Urinary bladder (tissue), 3 donors: ENCODE measurements at regions not wholly inside any gene's neighbourhood (a gene's known extent, or its start where the extent isn't known, plus 50 kb on each side); places are given as distances from the start of the nearest gene placed in this dataset.

Experiments used
- DNase-seq: peaks from one replicate; pipeline ENCODE4 v3.0.0-alpha.2; 2015; ENCODE audit errors: extremely low spot score
- H3K27ac ChIP-seq: one replicate; pipeline ENCODE4 v1.5.1; 2013; ENCODE audit warnings: low read depth, mild to moderate bottlenecking, moderate library complexity
- H3K36me3 ChIP-seq: one replicate; pipeline ENCODE4 v1.6.1; 2013; ENCODE audit warnings: mild to moderate bottlenecking, moderate library complexity; ENCODE audit not compliant: insufficient read depth
- H3K4me1 ChIP-seq: one replicate; pipeline ENCODE4 v1.6.1; 2013; ENCODE audit warnings: mild to moderate bottlenecking, moderate library complexity; ENCODE audit not compliant: insufficient read depth
- H3K4me3 ChIP-seq: one replicate; pipeline ENCODE4 v1.5.1; 2013; ENCODE audit warnings: low read depth, low read length
- WGBS: extraction: QIAGEN DNeasy Blood & Tissue Kit; methylation state at CpG from one replicate; pipeline ENCODE4 v1.1.7; 2013; 5-methylcytosine and 5-hydroxymethylcytosine counted together
- donor health status: healthy with polysubstance abuse.
- donor health status: healthy.

- Histone ChIP-seq H3K4me3 (no peak overlapping the region), H3K36me3 (no peaks in the 10 kb centered on the region), H3K4me1 (no peaks in the 10 kb centered on the region), H3K27ac (no peak overlapping the region)
- DNase-seq: no peak
- WGBS: 86% methylated on average over 16 of the region's 16 CpGs
Measured at GRCh38 chr2:235146871-235147565, 195.2 kb downstream of the SH3BP4 start.

GRCh38 chr2:235148201-235149170 is 196.7 kb downstream of the SH3BP4 start:
- WGBS: 65% methylated on average over 7 of the region's 7 CpGs
- no peaks in the 10 kb centered on the region for H3K4me1 ChIP-seq
- DNase-seq: no peak
- H3K4me3 ChIP-seq: no peak overlapping the region
- H3K36me3 ChIP-seq: no peaks in the 10 kb centered on the region
- no peak overlapping the region for H3K27ac ChIP-seq

GRCh38 chr2:235149240-235149659 is 197.4 kb downstream of the SH3BP4 start:
- Histone ChIP-seq H3K4me3 (no peak overlapping the region), H3K36me3 (no peaks in the 10 kb centered on the region), H3K4me1 (no peaks in the 10 kb centered on the region), H3K27ac (no peak overlapping the region)
- 50% methylated on average over 4 of the region's 4 CpGs for WGBS
- no peak for DNase-seq

- WGBS: 50% methylated on average over 1 of the region's 1 CpG
- Histone ChIP-seq H3K27ac (no peak overlapping the region), H3K36me3 (no peaks in the 10 kb centered on the region), H3K4me3 (no peak overlapping the region), H3K4me1 (no peaks in the 10 kb centered on the region)
- DNase-seq: no peak
Measured at GRCh38 chr2:235149736-235150135, 197.9 kb downstream of the SH3BP4 start.

GRCh38 chr2:235151152-235151551 is 199.3 kb downstream of the SH3BP4 start:
- 82% methylated on average over 2 of the region's 2 CpGs for WGBS
- Histone ChIP-seq H3K4me3 (no peak overlapping the region), H3K27ac (no peak overlapping the region), H3K4me1 (no peaks in the 10 kb centered on the region), H3K36me3 (no peaks in the 10 kb centered on the region)
- DNase-seq: no peak

- Histone ChIP-seq H3K4me1 (no peaks in the 10 kb centered on the region), H3K4me3 (no peak overlapping the region), H3K27ac (no peak overlapping the region), H3K36me3 (no peaks in the 10 kb centered on the region)
- WGBS: 92% methylated on average over 5 of the region's 5 CpGs
- DNase-seq: no peak
Measured at GRCh38 chr2:235155163-235155562, 203.3 kb downstream of the SH3BP4 start.

GRCh38 chr2:235156055-235156454 is 204.2 kb downstream of the SH3BP4 start:
- no peak overlapping the region for H3K4me3 ChIP-seq
- WGBS: 94% methylated on average over 5 of the region's 5 CpGs
- H3K36me3 ChIP-seq: no peaks in the 10 kb centered on the region
- no peak overlapping the region for H3K27ac ChIP-seq
- no peaks in the 10 kb centered on the region for H3K4me1 ChIP-seq
- no peak for DNase-seq

- DNase-seq: no peak
- no peaks in the 10 kb centered on the region for H3K4me1 ChIP-seq
- WGBS: 86% methylated on average over 9 of the region's 9 CpGs
Measured at GRCh38 chr2:235157746-235158482, 206.1 kb downstream of the SH3BP4 start.

GRCh38 chr2:235160281-235160810 is 208.5 kb downstream of the SH3BP4 start:
- DNase-seq: no peak
- Histone ChIP-seq H3K36me3 (no peaks in the 10 kb centered on the region), H3K4me1 (no peaks in the 10 kb centered on the region), H3K4me3 (no peak overlapping the region), H3K27ac (no peak overlapping the region)
- WGBS: 61% methylated on average over 7 of the region's 7 CpGs

More at GRCh38 chr2:235157746-235158482, 206.1 kb downstream of the SH3BP4 start:
- Histone ChIP-seq H3K4me3 (no peak overlapping the region), H3K27ac (no peak overlapping the region), H3K36me3 (no peaks in the 10 kb centered on the region)

GRCh38 chr2:235161565-235161964 is 209.7 kb downstream of the SH3BP4 start:
- Histone ChIP-seq H3K36me3 (no peaks in the 10 kb centered on the region), H3K4me3 (no peak overlapping the region), H3K27ac (no peak overlapping the region), H3K4me1 (no peaks in the 10 kb centered on the region)
- WGBS: 89% methylated on average over 8 of the region's 8 CpGs
- no peak for DNase-seq

- Histone ChIP-seq H3K4me3 (no peak overlapping the region), H3K4me1 (no peaks in the 10 kb centered on the region), H3K36me3 (no peaks in the 10 kb centered on the region), H3K27ac (no peak overlapping the region)
- WGBS: 81% methylated on average over 9 of the region's 9 CpGs
- no peak for DNase-seq
Measured at GRCh38 chr2:235162082-235162836, 210.4 kb downstream of the SH3BP4 start.

GRCh38 chr2:235162837-235163197 is 211.0 kb downstream of the SH3BP4 start:
- H3K27ac ChIP-seq: no peak overlapping the region
- no peak for DNase-seq
- H3K4me3 ChIP-seq: no peak overlapping the region
- H3K36me3 ChIP-seq: no peaks in the 10 kb centered on the region
- H3K4me1 ChIP-seq: no peaks in the 10 kb centered on the region
- 66% methylated on average over 5 of the region's 5 CpGs for WGBS

GRCh38 chr2:235165136-235165535 is 213.3 kb downstream of the SH3BP4 start:
- H3K4me3 ChIP-seq: no peak overlapping the region
- no peak for DNase-seq
- no peaks in the 10 kb centered on the region for H3K4me1 ChIP-seq
- 81% methylated on average over 9 of the region's 9 CpGs for whole genome bisulfite sequencing
- H3K27ac ChIP-seq: no peak overlapping the region
- no peaks in the 10 kb centered on the region for H3K36me3 ChIP-seq
